ENCODE measurements at regions not wholly inside any gene's neighbourhood (a gene's known extent, or its start where the extent isn't known, plus 50 kb on each side); places are given as distances from the start of the nearest gene placed in this dataset.
A peak's percentile ranks its signal among the peaks of the same experiment; 100 is the strongest.

DNA sequence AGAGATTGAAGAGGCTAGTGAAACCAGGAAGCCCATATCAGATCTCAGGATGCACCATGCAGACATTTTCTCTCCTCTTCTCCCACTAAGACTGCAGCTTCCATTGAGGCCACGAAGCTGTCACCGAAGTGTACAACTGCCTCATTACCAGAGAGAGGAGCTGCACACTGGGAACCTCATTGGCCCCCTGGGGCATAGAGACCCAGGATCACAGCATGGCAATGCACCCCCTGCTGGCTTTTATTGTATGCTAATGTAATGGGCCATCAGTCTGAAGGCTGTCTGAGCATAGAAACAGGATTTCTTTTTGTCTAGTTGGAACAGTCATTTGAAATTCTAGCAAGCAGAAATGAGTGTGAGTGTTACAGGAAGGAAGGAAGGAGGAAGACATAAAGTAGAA lies 861.6 kb upstream of the CELF4 start:
- no peaks in the 10 kb centered on the region for H3K9me3 Mint-ChIP-seq
- no peak overlapping the region for H3K9ac ChIP-seq (ENCODE audit: extremely low read depth, low read length, poor library complexity, severe bottlenecking)
- 90% methylated on average over 2 of the region's 2 CpGs; no CpG with 5 or more reads in 1 of the 2 experiments for WGBS, 2 experiments (ENCODE audit: insufficient coverage in 1 of 2, insufficient read length in 1 of 2)

DNA sequence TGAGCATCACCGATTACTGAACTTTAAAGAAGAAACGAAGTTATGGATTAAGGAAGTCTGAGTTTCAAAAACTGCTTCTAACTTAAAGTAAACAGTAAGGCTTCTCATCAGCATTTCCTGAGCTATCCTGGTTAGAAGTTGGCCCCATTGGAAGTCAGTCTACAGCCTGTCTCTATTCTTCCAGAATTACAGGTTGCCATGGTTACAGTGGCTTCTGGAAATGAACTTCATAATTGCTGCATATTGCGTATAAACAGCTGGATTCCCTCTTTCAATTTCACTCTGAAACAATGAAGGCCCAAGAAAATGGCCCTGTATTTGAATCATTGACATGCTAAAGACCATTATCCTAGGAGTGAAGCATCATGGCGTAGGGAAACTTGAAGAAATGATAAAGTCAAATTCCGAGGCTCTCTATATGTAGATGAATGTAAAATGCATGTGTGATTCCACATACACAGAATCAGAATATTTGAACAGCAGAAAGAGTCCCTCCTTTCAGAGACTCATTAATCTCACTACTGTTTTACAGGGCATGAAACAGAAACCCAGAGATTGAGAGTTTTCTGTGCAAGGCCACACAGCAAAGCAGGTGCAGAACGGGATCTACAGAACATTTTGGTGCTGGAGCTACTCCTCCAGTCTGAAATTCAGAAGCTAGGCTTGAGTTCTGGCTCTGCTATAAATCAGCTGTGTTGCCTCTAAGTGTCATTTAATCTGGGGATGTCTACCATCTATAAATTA lies 856.4 kb upstream of the CELF4 start:
- 94 to 100% methylated on average over 2 to 6 of the region's 6 CpGs for WGBS, 2 experiments (ENCODE audit: insufficient coverage in 1 of 2, insufficient read length in 1 of 2)
- Histone ChIP-seq H3K27ac (ENCODE audit: low read depth, low read length) (no peak overlapping the region), H3K27me3 (ENCODE audit: control insufficient read depth, insufficient read depth, low read length, poor library complexity, severe bottlenecking) (peaks cover 33% of the 10 kb centered on the region), H3K36me3 (ENCODE audit: control insufficient read depth, insufficient read depth, low read length) (no peaks in the 10 kb centered on the region), H3K9me3 (ENCODE audit: control insufficient read depth, low read length) (no peaks in the 10 kb centered on the region), H3K4me3 (ENCODE audit: low read length) (no peak overlapping the region), H3K4me1 (ENCODE audit: control insufficient read depth, insufficient read depth, low read length) (no peaks in the 10 kb centered on the region), H3K9ac (ENCODE audit: extremely low read depth, low read length, poor library complexity, severe bottlenecking) (no peak overlapping the region)
- DNase-seq: no peak
- Mint-ChIP-seq H3K36me3 (ENCODE audit: low read depth) (no peaks in the 10 kb centered on the region), H3K27me3 (ENCODE audit: insufficient read depth) (peaks cover 28% of the 10 kb centered on the region), H3K4me1 (peaks cover 16% of the 10 kb centered on the region), H3K4me3 (no peak overlapping the region), H3K9me3 (no peaks in the 10 kb centered on the region), H3K27ac (no peak overlapping the region)
- TF ChIP-seq, protein P1, sequence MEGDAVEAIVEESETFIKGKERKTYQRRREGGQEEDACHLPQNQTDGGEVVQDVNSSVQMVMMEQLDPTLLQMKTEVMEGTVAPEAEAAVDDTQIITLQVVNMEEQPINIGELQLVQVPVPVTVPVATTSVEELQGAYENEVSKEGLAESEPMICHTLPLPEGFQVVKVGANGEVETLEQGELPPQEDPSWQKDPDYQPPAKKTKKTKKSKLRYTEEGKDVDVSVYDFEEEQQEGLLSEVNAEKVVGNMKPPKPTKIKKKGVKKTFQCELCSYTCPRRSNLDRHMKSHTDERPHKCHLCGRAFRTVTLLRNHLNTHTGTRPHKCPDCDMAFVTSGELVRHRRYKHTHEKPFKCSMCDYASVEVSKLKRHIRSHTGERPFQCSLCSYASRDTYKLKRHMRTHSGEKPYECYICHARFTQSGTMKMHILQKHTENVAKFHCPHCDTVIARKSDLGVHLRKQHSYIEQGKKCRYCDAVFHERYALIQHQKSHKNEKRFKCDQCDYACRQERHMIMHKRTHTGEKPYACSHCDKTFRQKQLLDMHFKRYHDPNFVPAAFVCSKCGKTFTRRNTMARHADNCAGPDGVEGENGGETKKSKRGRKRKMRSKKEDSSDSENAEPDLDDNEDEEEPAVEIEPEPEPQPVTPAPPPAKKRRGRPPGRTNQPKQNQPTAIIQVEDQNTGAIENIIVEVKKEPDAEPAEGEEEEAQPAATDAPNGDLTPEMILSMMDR (conservative IDR thresholded peaks at IDR 0.05): no peak

More for the DNA sequence above, 861.6 kb upstream of the CELF4 start:
- no peaks in the 10 kb centered on the region for H3K36me3 Mint-ChIP-seq (ENCODE audit: low read depth)
- no peak overlapping the region for H3K27ac ChIP-seq (ENCODE audit: low read depth, low read length)
- H3K9me3 ChIP-seq (ENCODE audit: control insufficient read depth, low read length): no peaks in the 10 kb centered on the region
- H3K4me1 ChIP-seq (ENCODE audit: control insufficient read depth, insufficient read depth, low read length): no peaks in the 10 kb centered on the region
- no peak overlapping the region for H3K4me3 ChIP-seq (ENCODE audit: low read length)
- no peaks in the 10 kb centered on the region for H3K36me3 ChIP-seq (ENCODE audit: control insufficient read depth, insufficient read depth, low read length)
- TF ChIP-seq, protein P1 (conservative IDR thresholded peaks at IDR 0.05): no peak
- peaks cover 12% of the 10 kb centered on the region for H3K27me3 Mint-ChIP-seq (ENCODE audit: insufficient read depth)
- no peak for DNase-seq
- no peak overlapping the region for H3K4me3 Mint-ChIP-seq
- H3K27ac Mint-ChIP-seq: no peak overlapping the region
- H3K4me1 Mint-ChIP-seq: peaks cover 20% of the 10 kb centered on the region
- peaks cover 9% of the 10 kb centered on the region for H3K27me3 ChIP-seq (ENCODE audit: control insufficient read depth, insufficient read depth, low read length, poor library complexity, severe bottlenecking)

DNA sequence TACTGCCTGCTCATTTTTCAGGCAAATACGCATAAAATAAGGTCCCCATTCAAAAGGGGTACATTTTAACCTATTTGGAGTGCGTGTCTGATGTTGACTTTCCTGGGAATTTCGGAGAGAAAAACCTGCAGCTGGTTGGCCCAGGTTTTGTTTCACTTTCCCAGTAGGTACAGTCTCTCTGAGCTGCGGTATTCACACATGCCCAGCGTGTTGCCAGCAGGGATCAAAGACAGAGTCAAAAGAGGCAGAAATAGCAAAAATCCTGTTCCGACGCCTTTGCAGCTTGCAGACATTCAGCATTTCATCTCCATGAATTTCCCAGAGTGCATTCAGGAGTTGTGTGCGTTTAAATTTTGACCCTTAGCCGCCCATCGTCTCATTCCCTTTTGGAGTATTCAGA lies 855.4 kb upstream of the CELF4 start:
- no peak overlapping the region for H3K27ac Mint-ChIP-seq
- no peak overlapping the region for H3K27ac ChIP-seq (ENCODE audit: low read depth, low read length)
- peaks cover 28% of the 10 kb centered on the region for H3K27me3 Mint-ChIP-seq (ENCODE audit: insufficient read depth)
- TF ChIP-seq, protein P1 (conservative IDR thresholded peaks at IDR 0.05): no peak
- no peak overlapping the region for H3K4me3 Mint-ChIP-seq
- 60 to 65% methylated on average over 10 of the region's 10 CpGs for WGBS, 2 experiments (ENCODE audit: insufficient coverage in 1 of 2, insufficient read length in 1 of 2)
- H3K36me3 Mint-ChIP-seq (ENCODE audit: low read depth): no peaks in the 10 kb centered on the region
- no peaks in the 10 kb centered on the region for H3K36me3 ChIP-seq (ENCODE audit: control insufficient read depth, insufficient read depth, low read length)
- no peak overlapping the region for H3K9ac ChIP-seq (ENCODE audit: extremely low read depth, low read length, poor library complexity, severe bottlenecking)
- peak; percentile 59 for DNase-seq
- H3K9me3 Mint-ChIP-seq: no peaks in the 10 kb centered on the region
- H3K4me1 ChIP-seq (ENCODE audit: control insufficient read depth, insufficient read depth, low read length): no peaks in the 10 kb centered on the region
- peaks cover 13% of the 10 kb centered on the region for H3K4me1 Mint-ChIP-seq
- peaks cover 35% of the 10 kb centered on the region for H3K27me3 ChIP-seq (ENCODE audit: control insufficient read depth, insufficient read depth, low read length, poor library complexity, severe bottlenecking)
- H3K4me3 ChIP-seq (ENCODE audit: low read length): no peak overlapping the region
- no peaks in the 10 kb centered on the region for H3K9me3 ChIP-seq (ENCODE audit: control insufficient read depth, low read length)

Measured in endodermal cell (in vitro differentiated cells).